ENCODE measurements at regions not wholly inside any gene's neighbourhood (a gene's known extent, or its start where the extent isn't known, plus 50 kb on each side); places are given as distances from the start of the nearest gene placed in this dataset.

DNA sequence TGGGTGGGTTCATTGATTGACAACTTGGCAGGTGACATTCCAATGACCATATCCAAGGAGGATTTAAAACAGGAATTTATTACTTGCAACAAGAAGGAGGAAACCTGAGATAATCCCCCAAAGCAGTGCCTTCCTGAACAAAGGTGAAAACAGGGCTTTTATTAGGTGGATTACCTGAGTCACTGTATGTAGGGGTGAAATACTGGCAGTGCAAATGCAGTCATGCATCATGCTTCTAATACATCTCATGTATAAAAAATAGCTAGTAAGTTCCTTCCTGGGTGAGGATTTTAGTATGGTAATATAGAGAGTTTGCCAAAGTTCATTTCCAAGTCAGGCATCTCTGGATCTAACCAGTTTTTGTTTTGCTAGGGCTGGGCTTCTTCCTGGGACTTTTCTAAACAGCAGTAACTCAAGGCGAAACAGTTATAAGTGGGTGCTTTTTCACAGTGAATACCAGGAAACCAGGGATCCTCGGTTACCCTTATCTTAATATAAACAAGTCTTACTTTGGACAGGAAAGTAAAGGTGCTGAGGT, 583.4 kb upstream of the LRRTM1 start:
- intact Hi-C loops (cut with DNase I), result no loop called here
- Histone ChIP-seq H3K4me1 (ENCODE audit: control insufficient read depth in 2 of 3, insufficient read depth in 2 of 3, low read depth in 1 of 3, low read length in 3 of 3) (peaks cover 0 to 4% (median 0%) of the 10 kb centered on the region in 3 donors), H3K27me3 (ENCODE audit: control insufficient read depth, insufficient read depth, low read length) (no peaks in the 10 kb centered on the region), H3K27ac (ENCODE audit: low read depth in 2 of 2, low read length in 2 of 2) (peak overlapping the region; percentile 41 to 43), H3K9ac (ENCODE audit: low read length in 3 of 3) (no peak overlapping the region), H3K4me3 (ENCODE audit: low read length in 3 of 3) (no peak overlapping the region), H3K36me3 (ENCODE audit: control insufficient read depth in 2 of 3, insufficient read depth in 3 of 3, low read length in 3 of 3) (no peaks in the 10 kb centered on the region), H3K9me3 (ENCODE audit: control insufficient read depth in 2 of 3, insufficient read depth in 1 of 3, low read length in 3 of 3) (no peaks in the 10 kb centered on the region)
- peak; percentile 60 for FAIRE-seq
- peak in 2 of 5 donors; percentile 56 to 68 for DNase-seq
- TF ChIP-seq, protein P1, sequence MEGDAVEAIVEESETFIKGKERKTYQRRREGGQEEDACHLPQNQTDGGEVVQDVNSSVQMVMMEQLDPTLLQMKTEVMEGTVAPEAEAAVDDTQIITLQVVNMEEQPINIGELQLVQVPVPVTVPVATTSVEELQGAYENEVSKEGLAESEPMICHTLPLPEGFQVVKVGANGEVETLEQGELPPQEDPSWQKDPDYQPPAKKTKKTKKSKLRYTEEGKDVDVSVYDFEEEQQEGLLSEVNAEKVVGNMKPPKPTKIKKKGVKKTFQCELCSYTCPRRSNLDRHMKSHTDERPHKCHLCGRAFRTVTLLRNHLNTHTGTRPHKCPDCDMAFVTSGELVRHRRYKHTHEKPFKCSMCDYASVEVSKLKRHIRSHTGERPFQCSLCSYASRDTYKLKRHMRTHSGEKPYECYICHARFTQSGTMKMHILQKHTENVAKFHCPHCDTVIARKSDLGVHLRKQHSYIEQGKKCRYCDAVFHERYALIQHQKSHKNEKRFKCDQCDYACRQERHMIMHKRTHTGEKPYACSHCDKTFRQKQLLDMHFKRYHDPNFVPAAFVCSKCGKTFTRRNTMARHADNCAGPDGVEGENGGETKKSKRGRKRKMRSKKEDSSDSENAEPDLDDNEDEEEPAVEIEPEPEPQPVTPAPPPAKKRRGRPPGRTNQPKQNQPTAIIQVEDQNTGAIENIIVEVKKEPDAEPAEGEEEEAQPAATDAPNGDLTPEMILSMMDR (IDR thresholded peaks at IDR 0.05; ENCODE audit: borderline replicate concordance, extremely low read depth, insufficient read depth), result no peak

DNA sequence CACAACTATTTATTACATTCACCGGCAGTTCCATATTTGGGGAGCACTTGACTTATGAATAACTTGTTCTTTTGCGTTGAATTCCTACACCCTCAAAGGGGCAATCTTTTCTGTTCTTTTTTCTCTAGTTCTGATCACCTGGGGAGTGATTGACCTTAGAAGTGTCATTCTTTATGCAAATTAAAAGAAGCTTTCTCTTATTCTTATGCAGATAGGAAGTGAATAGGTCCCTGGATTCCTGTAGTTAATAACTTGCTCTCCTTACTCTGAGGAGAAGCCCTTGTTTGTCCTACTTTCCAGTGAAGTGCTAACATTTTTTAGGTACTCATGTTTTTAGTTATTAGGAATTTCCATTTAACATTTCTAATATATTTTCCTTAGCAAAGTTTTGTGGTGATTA, 569.8 kb upstream of the LRRTM1 start:
- Histone ChIP-seq H3K27me3 (ENCODE audit: control insufficient read depth, insufficient read depth, low read length) (no peaks in the 10 kb centered on the region), H3K9ac (ENCODE audit: low read length in 3 of 3) (no peak overlapping the region), H3K9me3 (ENCODE audit: control insufficient read depth in 2 of 3, insufficient read depth in 1 of 3, low read length in 3 of 3) (no peaks in the 10 kb centered on the region), H3K4me3 (ENCODE audit: low read length in 3 of 3) (no peak overlapping the region), H3K36me3 (ENCODE audit: control insufficient read depth in 2 of 3, insufficient read depth in 3 of 3, low read length in 3 of 3) (no peaks in the 10 kb centered on the region), H3K4me1 (ENCODE audit: control insufficient read depth in 2 of 3, insufficient read depth in 2 of 3, low read depth in 1 of 3, low read length in 3 of 3) (no peaks in the 10 kb centered on the region), H3K27ac (ENCODE audit: low read depth in 2 of 2, low read length in 2 of 2) (no peak overlapping the region)
- intact Hi-C loops (cut with DNase I), result no loop called here
- FAIRE-seq (no peak), DNase-seq (no peak)
- TF ChIP-seq, protein P1 (IDR thresholded peaks at IDR 0.05; ENCODE audit: borderline replicate concordance, extremely low read depth, insufficient read depth), result no peak

DNA sequence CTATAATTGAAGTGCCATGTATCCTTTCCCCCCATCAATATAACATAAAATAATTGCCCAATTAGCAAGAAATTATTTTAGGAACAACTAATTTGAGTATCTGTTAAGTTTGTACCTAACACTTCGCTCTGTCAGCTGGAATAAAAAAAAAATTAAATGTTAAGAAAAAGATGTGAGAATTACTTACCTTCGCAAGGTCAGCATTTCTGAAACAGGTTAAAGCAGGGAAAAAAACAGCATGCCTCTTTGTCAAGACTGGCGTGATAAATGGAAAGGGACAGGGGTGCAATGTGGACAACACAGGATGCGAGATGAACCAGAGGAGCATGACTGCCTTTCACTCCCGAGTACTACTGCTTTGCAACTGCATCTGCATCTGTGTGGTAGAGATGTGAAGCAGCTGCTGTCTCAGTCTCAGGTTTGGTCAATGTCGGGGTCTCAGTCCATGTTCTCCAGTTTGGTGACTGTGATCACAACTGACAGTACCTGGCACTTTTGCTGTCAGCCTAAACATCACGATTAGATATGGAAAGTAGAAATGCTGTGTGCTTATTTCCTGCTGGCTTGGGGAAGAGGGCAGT, 565.4 kb upstream of the LRRTM1 start:
- DNase-seq, result no peak
- intact Hi-C loops (cut with DNase I), result no loop called here
- Histone ChIP-seq H3K27ac (ENCODE audit: low read depth in 2 of 2, low read length in 2 of 2) (no peak overlapping the region), H3K9me3 (ENCODE audit: control insufficient read depth in 2 of 3, insufficient read depth in 1 of 3, low read length in 3 of 3) (no peaks in the 10 kb centered on the region), H3K36me3 (ENCODE audit: control insufficient read depth in 2 of 3, insufficient read depth in 3 of 3, low read length in 3 of 3) (no peaks in the 10 kb centered on the region), H3K27me3 (ENCODE audit: control insufficient read depth, insufficient read depth, low read length) (no peaks in the 10 kb centered on the region), H3K4me3 (ENCODE audit: low read length in 3 of 3) (no peak overlapping the region), H3K4me1 (ENCODE audit: control insufficient read depth in 2 of 3, insufficient read depth in 2 of 3, low read depth in 1 of 3, low read length in 3 of 3) (no peaks in the 10 kb centered on the region), H3K9ac (ENCODE audit: low read length in 3 of 3) (no peak overlapping the region)
- no peak for FAIRE-seq
- TF ChIP-seq, protein P1 (IDR thresholded peaks at IDR 0.05; ENCODE audit: borderline replicate concordance, extremely low read depth, insufficient read depth), result no peak
